Mesothelial cell of epicardium (in vitro differentiated cells): ENCODE measurements at regions not wholly inside any gene's neighbourhood (a gene's known extent, or its start where the extent isn't known, plus 50 kb on each side); places are given as distances from the start of the nearest gene placed in this dataset.

Experiments used
- DNase-seq, 2 experiments: peaks; one replicate each; pipeline ENCODE4 v3.0.0; 2021; ENCODE audit warnings: low spot score in 2 of 2; ENCODE audit not compliant: unreplicated experiment in 2 of 2
- H3K27ac Mint-ChIP-seq: 2 replicates; pipeline ENCODE4 v1.8.0; 2021; ENCODE audit warnings: mixed read lengths
- H3K27me3 Mint-ChIP-seq: 2 replicates; pipeline ENCODE4 v1.8.0; 2021; ENCODE audit warnings: low read depth, mixed read lengths
- H3K36me3 Mint-ChIP-seq: 2 replicates; pipeline ENCODE4 v1.8.0; 2021; ENCODE audit warnings: mixed read lengths
- H3K4me1 Mint-ChIP-seq: 2 replicates; pipeline ENCODE4 v1.8.0; 2021; ENCODE audit warnings: mixed read lengths
- H3K4me3 Mint-ChIP-seq: 2 replicates; pipeline ENCODE4 v1.8.0; 2021; ENCODE audit warnings: mild to moderate bottlenecking, moderate library complexity, mixed read lengths
- H3K9me3 Mint-ChIP-seq: 2 replicates; pipeline ENCODE4 v1.8.0; 2021; ENCODE audit warnings: mixed read lengths
- CTCF ChIP-seq: fragments of 200-600 bp; sonication (generic); IDR thresholded peaks from one replicate; pipeline ENCODE4 v1.5.0; 2021; ENCODE audit warnings: antibody characterized with exemption; ENCODE audit not compliant: unreplicated experiment

DNA sequence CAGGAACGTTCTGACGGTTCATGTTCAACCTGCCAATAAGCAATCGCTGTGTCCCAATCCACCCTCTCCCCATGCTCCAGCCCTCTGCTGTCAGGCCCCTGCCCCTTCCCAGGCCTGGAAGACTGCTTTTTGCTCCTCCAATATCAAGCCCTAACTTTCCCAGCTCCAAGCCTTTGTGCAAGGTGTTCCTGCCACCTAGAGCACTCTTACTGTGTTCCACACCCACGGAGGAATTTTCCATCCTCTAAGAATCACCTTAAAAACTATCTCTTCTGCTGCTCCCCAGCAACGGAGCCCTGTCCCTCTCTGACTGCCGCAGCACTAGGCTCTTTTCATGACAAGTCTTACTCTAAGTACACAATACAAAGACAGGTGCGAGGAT is 657.9 kb downstream of the AJAP1 start:
- Mint-ChIP-seq H3K27ac (no peak overlapping the region), H3K4me3 (no peak overlapping the region), H3K27me3 (peaks cover 26% of the 10 kb centered on the region), H3K4me1 (no peaks in the 10 kb centered on the region), H3K36me3 (no peaks in the 10 kb centered on the region), H3K9me3 (no peaks in the 10 kb centered on the region)
- DNase-seq, result no peak
- no peak for TF ChIP-seq CTCF

DNA sequence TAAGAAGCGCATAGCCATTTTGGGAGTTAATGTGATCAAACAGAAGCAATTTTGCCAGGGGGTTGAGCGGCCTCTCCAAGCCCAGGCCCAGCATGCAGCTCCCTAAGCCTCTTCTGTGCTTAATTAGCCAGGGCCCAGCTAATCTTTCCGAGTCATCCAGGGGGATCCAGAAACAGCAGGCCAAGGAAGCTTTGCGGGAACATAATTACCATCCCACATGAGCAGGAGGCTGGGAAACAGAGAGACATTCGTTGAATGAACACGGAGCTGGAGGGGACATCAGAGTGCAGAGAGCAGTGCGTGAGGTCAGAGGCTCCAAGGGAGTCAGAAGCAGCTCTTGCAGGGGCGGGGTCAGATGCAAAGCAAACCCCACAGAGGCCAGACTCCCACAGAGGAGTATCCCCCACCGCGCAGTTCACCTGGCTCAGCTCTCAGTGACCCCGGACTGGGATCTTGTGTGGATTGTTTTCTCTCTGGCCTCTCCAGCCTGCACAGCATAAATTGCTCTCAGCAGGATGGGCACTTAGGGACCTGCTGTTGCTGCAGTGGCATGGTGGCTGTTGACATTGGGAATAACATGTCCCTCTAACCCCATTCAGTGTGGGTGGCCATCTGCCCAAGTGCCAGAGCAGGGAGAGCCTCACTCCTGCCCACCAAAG is 657.4 kb downstream of the AJAP1 start:
- no peak for DNase-seq
- H3K9me3 Mint-ChIP-seq, result no peaks in the 10 kb centered on the region
- peaks cover 24% of the 10 kb centered on the region for H3K27me3 Mint-ChIP-seq
- TF ChIP-seq CTCF, result no peak
- H3K4me3 Mint-ChIP-seq, result no peak overlapping the region
- H3K36me3 Mint-ChIP-seq, result no peaks in the 10 kb centered on the region
- no peak overlapping the region for H3K27ac Mint-ChIP-seq
- H3K4me1 Mint-ChIP-seq, result no peaks in the 10 kb centered on the region

GRCh38 chr1:5311147-5311546 is 656.7 kb downstream of the AJAP1 start:
- TF ChIP-seq CTCF, result no peak
- Mint-ChIP-seq H3K36me3 (no peaks in the 10 kb centered on the region), H3K27ac (no peak overlapping the region), H3K9me3 (no peaks in the 10 kb centered on the region), H3K27me3 (peaks cover 24% of the 10 kb centered on the region), H3K4me3 (no peak overlapping the region), H3K4me1 (no peaks in the 10 kb centered on the region)
- no peak for DNase-seq

DNA sequence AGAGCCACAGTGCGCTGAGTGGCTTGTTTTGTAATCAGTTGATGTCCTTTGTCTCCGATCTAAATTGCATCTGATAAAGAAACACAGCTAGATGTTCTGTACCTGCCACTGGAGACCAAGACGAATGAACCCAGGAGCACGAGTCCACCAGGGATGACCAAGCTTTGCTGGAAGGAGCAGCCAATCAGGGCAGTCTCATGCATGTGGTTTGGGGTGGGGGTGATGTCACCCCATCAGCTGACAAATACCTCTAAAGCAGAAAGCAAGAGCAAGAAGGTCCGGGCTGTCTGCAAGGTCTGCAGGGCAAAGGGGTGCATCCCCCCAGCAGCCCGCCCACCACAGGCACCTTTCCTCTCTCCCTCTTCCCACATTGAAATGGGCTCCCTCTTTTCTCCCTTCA is 653.8 kb downstream of the AJAP1 start:
- no peak overlapping the region for H3K27ac Mint-ChIP-seq
- H3K27me3 Mint-ChIP-seq, result peaks cover 22% of the 10 kb centered on the region
- H3K4me3 Mint-ChIP-seq, result no peak overlapping the region
- H3K4me1 Mint-ChIP-seq, result no peaks in the 10 kb centered on the region
- H3K9me3 Mint-ChIP-seq, result no peaks in the 10 kb centered on the region
- H3K36me3 Mint-ChIP-seq, result no peaks in the 10 kb centered on the region
- DNase-seq, result no peak
- TF ChIP-seq CTCF, result no peak

DNA sequence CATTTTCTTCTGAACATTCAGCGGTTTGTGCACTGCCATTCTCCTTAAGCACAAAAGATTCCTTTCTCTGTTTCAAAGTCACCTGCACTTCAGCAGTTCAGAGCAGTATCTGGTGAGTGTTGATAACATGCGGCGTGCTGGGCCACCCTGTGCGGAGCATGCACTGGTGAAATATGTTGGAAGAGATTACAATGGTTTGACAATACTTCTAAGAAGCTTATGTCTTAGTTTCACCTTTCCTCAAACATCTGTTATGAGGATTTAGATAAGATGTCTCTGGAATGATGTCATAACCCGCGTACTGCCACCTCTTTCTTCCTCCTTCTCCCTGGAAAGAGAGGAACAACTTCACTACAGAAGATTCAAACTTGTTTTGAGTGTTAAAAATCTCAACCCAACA is 650.3 kb downstream of the AJAP1 start:
- Mint-ChIP-seq H3K4me1 (no peaks in the 10 kb centered on the region), H3K9me3 (no peaks in the 10 kb centered on the region), H3K4me3 (no peak overlapping the region), H3K27ac (no peak overlapping the region), H3K36me3 (no peaks in the 10 kb centered on the region), H3K27me3 (peaks cover 21% of the 10 kb centered on the region)
- DNase-seq, result no peak
- TF ChIP-seq CTCF, result no peak

GRCh38 chr1:5298376-5298775 is 644.0 kb downstream of the AJAP1 start:
- H3K9me3 Mint-ChIP-seq, result no peaks in the 10 kb centered on the region
- DNase-seq, result no peak
- no peak for TF ChIP-seq CTCF
- H3K36me3 Mint-ChIP-seq, result no peaks in the 10 kb centered on the region
- no peak overlapping the region for H3K4me3 Mint-ChIP-seq
- H3K27me3 Mint-ChIP-seq, result peaks cover 11% of the 10 kb centered on the region
- peaks cover 7% of the 10 kb centered on the region for H3K4me1 Mint-ChIP-seq
- H3K27ac Mint-ChIP-seq, result no peak overlapping the region
